Panc1 (cell line): ENCODE measurements at regions not wholly inside any gene's neighbourhood (a gene's known extent, or its start where the extent isn't known, plus 50 kb on each side); places are given as distances from the start of the nearest gene placed in this dataset.

Experiments used
- ATAC-seq: fragments of 200-7000 bp; cut with Tn5 transposase; 2 replicates; pipeline ENCODE4 v1.9.1; 2020; ENCODE audit warnings: mild to moderate bottlenecking, moderate library complexity
- BruUV-seq: library from RNA; stranded (reverse); fragments of 400-500 nt; replicated peaks from 2 replicates; lab custom pipeline; 2021; lab: Mats Ljungman, UMichigan
- CTCF ChIA-PET: fragments of 300-600 bp; sonication (Branson Sonifier 250); formaldehyde crosslinking; loops from one replicate; lab custom pipeline; 2022; ENCODE audit warnings: antibody characterized with exemption; lab: Charles Lee
- POLR2A ChIA-PET: fragments of 300-600 bp; sonication (Branson Sonifier 250); formaldehyde crosslinking; loops from one replicate; lab custom pipeline; 2022; ENCODE audit warnings: antibody characterized with exemption; lab: Charles Lee
- DNase-seq: peaks from one replicate; pipeline ENCODE4 v3.0.0-alpha.2; 2010; ENCODE audit warnings: low read depth, low spot score
- H3K27ac ChIP-seq: 2 replicates; pipeline ENCODE4 v1.5.1; 2011; ENCODE audit warnings: mild to moderate bottlenecking, low read length, inconsistent platforms
- H3K27me3 ChIP-seq: fragments of 200-500 bp; sonication (Bioruptor generic); 2 replicates; pipeline ENCODE4 v1.6.0; 2014; ENCODE audit warnings: low read length, inconsistent platforms; ENCODE audit not compliant: control insufficient read depth, insufficient read depth
- H3K36me3 ChIP-seq: fragments of 200-500 bp; sonication (Bioruptor generic); 2 replicates; pipeline ENCODE4 v1.5.1; 2014; ENCODE audit warnings: inconsistent platforms, mild to moderate bottlenecking, low read length, moderate library complexity; ENCODE audit not compliant: control insufficient read depth, insufficient read depth
- H3K4me1 ChIP-seq: 2 replicates; pipeline ENCODE4 v1.5.1; 2011; ENCODE audit warnings: inconsistent platforms, mild to moderate bottlenecking, low read length, moderate library complexity; ENCODE audit not compliant: control insufficient read depth, insufficient read depth
- H3K4me3 ChIP-seq, 2 experiments: 2 replicates each; pipeline ENCODE4 v1.5.1; 2011 to 2012; ENCODE audit warnings: low read depth in 2 of 2, low read length in 2 of 2, mild to moderate bottlenecking in 2 of 2, inconsistent platforms in 1 of 2, moderate library complexity in 1 of 2
- H3K9me3 ChIP-seq: fragments of 200-500 bp; sonication (Bioruptor generic); 2 replicates; pipeline ENCODE4 v1.5.1; 2014; ENCODE audit warnings: low read depth, mild to moderate bottlenecking, inconsistent platforms, low read length, moderate library complexity; ENCODE audit not compliant: control insufficient read depth, insufficient read depth
- CTCF ChIP-seq: fragments of 450-650 bp; IDR thresholded peaks from 2 replicates; pipeline ENCODE4 v1.5.1; 2017; ENCODE audit warnings: mild to moderate bottlenecking
- POLR2AphosphoS5 ChIP-seq: IDR thresholded peaks from 2 replicates; pipeline ENCODE4 v1.6.1; 2012; ENCODE audit warnings: mild to moderate bottlenecking, low read depth, low read length, moderate library complexity
- REST ChIP-seq, 2 experiments: IDR thresholded peaks; 2 replicates each; pipeline ENCODE4 v1.6.1; 2011 to 2012; ENCODE audit warnings: low read depth in 2 of 2, control low read depth in 1 of 2, low read length in 1 of 2, mild to moderate bottlenecking in 1 of 2, moderate library complexity in 1 of 2; ENCODE audit not compliant: insufficient read depth in 1 of 2
- SIN3A ChIP-seq: IDR thresholded peaks from 2 replicates; pipeline ENCODE4 v1.6.1; 2012; ENCODE audit warnings: low read depth, mild to moderate bottlenecking, low read length, moderate library complexity, borderline replicate concordance; ENCODE audit not compliant: insufficient read depth
- TCF7L2 ChIP-seq: IDR thresholded peaks from 2 replicates; pipeline ENCODE4 v1.6.1; 2011; ENCODE audit warnings: mild to moderate bottlenecking, low read depth, low read length, inconsistent platforms
- in situ Hi-C: cut with HindIII; loops from 2 replicates; pipeline ENCODE4 v1.10.0; 2016; ENCODE audit warnings: low sequenced_read_pairs, low pct_unique_long_range_greater_than_20kb
- intact Hi-C: fragments of 100-400 bp; cut with micrococcal nuclease; formaldehyde crosslinking; loops from one replicate; pipeline ENCODE4 v1.10.0; 2022; ENCODE audit not compliant: unreplicated experiment

- no peaks in the 10 kb centered on the region for H3K27me3 ChIP-seq
- in situ Hi-C loops: no loop called here
- no peak overlapping the region for H3K4me3 ChIP-seq
- no peak for DNase-seq
- no peak for ATAC-seq
- intact Hi-C loops: no loop called here
- H3K36me3 ChIP-seq: no peaks in the 10 kb centered on the region; the same call in 1 of the 2 replicates
- H3K27ac ChIP-seq: no peak overlapping the region
- H3K4me1 ChIP-seq: no peaks in the 10 kb centered on the region
- BruUV-seq: no TSS peak
- CTCF ChIA-PET: no interaction called here
- no peaks in the 10 kb centered on the region for H3K9me3 ChIP-seq
- TF ChIP-seq SIN3A (no peak), POLR2AphosphoS5 (no peak), TCF7L2 (no peak), CTCF (no peak), REST (IDR thresholded peaks at IDR 0.05; ENCODE audit: insufficient read depth in 1 of 2, low read depth in 2 of 2, low read length in 1 of 2) (no peak)
- POLR2A ChIA-PET: no interaction called here
These were observed 256.3 kb upstream of the KCNH8 start for GRCh38 chr3:18892047-18892446.

- Histone ChIP-seq H3K27ac (no peak overlapping the region), H3K27me3 (no peaks in the 10 kb centered on the region), H3K4me3 (no peak overlapping the region), H3K36me3 (no peaks in the 10 kb centered on the region; the same call in 1 of the 2 replicates), H3K4me1 (no peaks in the 10 kb centered on the region), H3K9me3 (no peaks in the 10 kb centered on the region)
- intact Hi-C loops (no loop called here), in situ Hi-C loops (no loop called here)
- ATAC-seq (no peak), DNase-seq (no peak)
- no TSS peak for BruUV-seq
- ChIA-PET CTCF (no interaction called here), POLR2A (no interaction called here)
- TF ChIP-seq POLR2AphosphoS5 (no peak), REST (IDR thresholded peaks at IDR 0.05; ENCODE audit: insufficient read depth in 1 of 2, low read depth in 2 of 2, low read length in 1 of 2) (no peak), CTCF (no peak), TCF7L2 (no peak), SIN3A (no peak)
These were observed 256.7 kb upstream of the KCNH8 start for GRCh38 chr3:18891641-18892040.
